ENCODE measurements at regions not wholly inside any gene's neighbourhood (a gene's known extent, or its start where the extent isn't known, plus 50 kb on each side); places are given as distances from the start of the nearest gene placed in this dataset.

DNA sequence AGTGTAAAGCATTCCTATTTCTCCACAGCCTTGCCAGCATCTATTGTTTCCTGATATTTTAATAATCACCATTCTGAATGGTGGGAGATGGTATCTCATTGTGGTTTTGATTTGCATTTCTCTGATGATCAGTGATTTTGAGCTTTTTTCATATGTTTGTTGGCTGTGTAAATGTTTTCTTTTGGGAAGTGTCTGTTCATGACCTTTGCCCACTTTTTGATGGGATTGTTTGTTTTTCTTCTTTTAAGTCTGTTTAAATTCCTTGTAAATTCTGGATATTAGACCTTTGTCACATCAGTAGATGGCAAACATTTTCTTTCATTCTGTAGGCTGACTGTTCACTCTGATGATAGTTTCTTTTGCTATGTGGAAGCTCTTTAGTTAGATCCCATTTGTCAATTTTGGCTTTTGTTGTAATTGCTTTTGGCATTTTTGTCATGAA, 461.5 kb upstream of the GCFC2 start (continued):
- TF ChIP-seq, protein P1, sequence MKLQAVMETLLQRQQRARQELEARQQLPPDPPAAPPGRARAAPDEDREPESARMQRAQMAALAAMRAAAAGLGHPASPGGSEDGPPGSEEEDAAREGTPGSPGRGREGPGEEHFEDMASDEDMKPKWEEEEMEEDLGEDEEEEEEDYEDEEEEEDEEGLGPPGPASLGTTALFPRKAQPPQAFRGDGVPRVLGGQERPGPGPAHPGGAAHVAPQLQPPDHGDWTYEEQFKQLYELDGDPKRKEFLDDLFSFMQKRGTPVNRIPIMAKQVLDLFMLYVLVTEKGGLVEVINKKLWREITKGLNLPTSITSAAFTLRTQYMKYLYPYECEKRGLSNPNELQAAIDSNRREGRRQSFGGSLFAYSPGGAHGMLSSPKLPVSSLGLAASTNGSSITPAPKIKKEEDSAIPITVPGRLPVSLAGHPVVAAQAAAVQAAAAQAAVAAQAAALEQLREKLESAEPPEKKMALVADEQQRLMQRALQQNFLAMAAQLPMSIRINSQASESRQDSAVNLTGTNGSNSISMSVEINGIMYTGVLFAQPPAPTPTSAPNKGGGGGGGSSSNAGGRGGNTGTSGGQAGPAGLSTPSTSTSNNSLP (IDR thresholded peaks at IDR 0.05; ENCODE audit: low read depth, low read length): peak; percentile 90
- TF ChIP-seq, protein P2, sequence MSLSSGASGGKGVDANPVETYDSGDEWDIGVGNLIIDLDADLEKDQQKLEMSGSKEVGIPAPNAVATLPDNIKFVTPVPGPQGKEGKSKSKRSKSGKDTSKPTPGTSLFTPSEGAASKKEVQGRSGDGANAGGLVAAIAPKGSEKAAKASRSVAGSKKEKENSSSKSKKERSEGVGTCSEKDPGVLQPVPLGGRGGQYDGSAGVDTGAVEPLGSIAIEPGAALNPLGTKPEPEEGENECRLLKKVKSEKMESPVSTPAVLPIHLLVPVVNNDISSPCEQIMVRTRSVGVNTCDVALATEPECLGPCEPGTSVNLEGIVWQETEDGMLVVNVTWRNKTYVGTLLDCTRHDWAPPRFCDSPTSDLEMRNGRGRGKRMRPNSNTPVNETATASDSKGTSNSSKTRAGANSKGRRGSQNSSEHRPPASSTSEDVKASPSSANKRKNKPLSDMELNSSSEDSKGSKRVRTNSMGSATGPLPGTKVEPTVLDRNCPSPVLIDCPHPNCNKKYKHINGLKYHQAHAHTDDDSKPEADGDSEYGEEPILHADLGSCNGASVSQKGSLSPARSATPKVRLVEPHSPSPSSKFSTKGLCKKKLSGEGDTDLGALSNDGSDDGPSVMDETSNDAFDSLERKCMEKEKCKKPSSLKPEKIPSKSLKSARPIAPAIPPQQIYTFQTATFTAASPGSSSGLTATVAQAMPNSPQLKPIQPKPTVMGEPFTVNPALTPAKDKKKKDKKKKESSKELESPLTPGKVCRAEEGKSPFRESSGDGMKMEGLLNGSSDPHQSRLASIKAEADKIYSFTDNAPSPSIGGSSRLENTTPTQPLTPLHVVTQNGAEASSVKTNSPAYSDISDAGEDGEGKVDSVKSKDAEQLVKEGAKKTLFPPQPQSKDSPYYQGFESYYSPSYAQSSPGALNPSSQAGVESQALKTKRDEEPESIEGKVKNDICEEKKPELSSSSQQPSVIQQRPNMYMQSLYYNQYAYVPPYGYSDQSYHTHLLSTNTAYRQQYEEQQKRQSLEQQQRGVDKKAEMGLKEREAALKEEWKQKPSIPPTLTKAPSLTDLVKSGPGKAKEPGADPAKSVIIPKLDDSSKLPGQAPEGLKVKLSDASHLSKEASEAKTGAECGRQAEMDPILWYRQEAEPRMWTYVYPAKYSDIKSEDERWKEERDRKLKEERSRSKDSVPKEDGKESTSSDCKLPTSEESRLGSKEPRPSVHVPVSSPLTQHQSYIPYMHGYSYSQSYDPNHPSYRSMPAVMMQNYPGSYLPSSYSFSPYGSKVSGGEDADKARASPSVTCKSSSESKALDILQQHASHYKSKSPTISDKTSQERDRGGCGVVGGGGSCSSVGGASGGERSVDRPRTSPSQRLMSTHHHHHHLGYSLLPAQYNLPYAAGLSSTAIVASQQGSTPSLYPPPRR (CRISPR knock-in tag; IDR thresholded peaks at IDR 0.05; ENCODE audit: borderline replicate concordance): peak; percentile 95
- TF ChIP-seq ERF (CRISPR knock-in tag; IDR thresholded peaks at IDR 0.05) (0 out of 2 replicates have a peak, but pooled peaks have one; percentile 40), DPF2 (CRISPR knock-in tag; IDR thresholded peaks at IDR 0.05; ENCODE audit: borderline replicate concordance, low read depth) (peak; percentile 86), RELA (CRISPR knock-in tag; IDR thresholded peaks at IDR 0.05) (0 out of 2 replicates have a peak, but pooled peaks have one; percentile 39), THAP11 (CRISPR knock-in tag; IDR thresholded peaks at IDR 0.05) (peak; percentile 42; the same call in 1 of the 2 replicates), SIX1 (CRISPR knock-in tag; IDR thresholded peaks at IDR 0.05; ENCODE audit: borderline replicate concordance) (peak; percentile 71; the same call in 1 of the 2 replicates), SALL1 (CRISPR knock-in tag; IDR thresholded peaks at IDR 0.05) (peak; percentile 36; the same call in 1 of the 2 replicates), TGIF2 (CRISPR knock-in tag; IDR thresholded peaks at IDR 0.05) (peak; percentile 70), SAP130 (CRISPR knock-in tag; IDR thresholded peaks at IDR 0.05; ENCODE audit: low read depth) (peak; percentile 66), NKX3-1 (CRISPR knock-in tag; IDR thresholded peaks at IDR 0.05) (peak; percentile 73; the same call in 1 of the 2 replicates), ZNF878 (CRISPR knock-in tag; IDR thresholded peaks at IDR 0.05) (peak; percentile 36; the same call in 1 of the 2 replicates), NR2F1 (CRISPR knock-in tag; IDR thresholded peaks at IDR 0.05) (peak; percentile 63 to 97; a peak in 3 of 4 replicates)
- TF ChIP-seq, protein P3, sequence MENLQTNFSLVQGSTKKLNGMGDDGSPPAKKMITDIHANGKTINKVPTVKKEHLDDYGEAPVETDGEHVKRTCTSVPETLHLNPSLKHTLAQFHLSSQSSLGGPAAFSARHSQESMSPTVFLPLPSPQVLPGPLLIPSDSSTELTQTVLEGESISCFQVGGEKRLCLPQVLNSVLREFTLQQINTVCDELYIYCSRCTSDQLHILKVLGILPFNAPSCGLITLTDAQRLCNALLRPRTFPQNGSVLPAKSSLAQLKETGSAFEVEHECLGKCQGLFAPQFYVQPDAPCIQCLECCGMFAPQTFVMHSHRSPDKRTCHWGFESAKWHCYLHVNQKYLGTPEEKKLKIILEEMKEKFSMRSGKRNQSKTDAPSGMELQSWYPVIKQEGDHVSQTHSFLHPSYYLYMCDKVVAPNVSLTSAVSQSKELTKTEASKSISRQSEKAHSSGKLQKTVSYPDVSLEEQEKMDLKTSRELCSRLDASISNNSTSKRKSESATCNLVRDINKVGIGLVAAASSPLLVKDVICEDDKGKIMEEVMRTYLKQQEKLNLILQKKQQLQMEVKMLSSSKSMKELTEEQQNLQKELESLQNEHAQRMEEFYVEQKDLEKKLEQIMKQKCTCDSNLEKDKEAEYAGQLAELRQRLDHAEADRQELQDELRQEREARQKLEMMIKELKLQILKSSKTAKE (CRISPR knock-in tag; IDR thresholded peaks at IDR 0.05; ENCODE audit: borderline replicate concordance): peak; percentile 46; the same call in 1 of the 2 replicates
- TF ChIP-seq, protein P4, sequence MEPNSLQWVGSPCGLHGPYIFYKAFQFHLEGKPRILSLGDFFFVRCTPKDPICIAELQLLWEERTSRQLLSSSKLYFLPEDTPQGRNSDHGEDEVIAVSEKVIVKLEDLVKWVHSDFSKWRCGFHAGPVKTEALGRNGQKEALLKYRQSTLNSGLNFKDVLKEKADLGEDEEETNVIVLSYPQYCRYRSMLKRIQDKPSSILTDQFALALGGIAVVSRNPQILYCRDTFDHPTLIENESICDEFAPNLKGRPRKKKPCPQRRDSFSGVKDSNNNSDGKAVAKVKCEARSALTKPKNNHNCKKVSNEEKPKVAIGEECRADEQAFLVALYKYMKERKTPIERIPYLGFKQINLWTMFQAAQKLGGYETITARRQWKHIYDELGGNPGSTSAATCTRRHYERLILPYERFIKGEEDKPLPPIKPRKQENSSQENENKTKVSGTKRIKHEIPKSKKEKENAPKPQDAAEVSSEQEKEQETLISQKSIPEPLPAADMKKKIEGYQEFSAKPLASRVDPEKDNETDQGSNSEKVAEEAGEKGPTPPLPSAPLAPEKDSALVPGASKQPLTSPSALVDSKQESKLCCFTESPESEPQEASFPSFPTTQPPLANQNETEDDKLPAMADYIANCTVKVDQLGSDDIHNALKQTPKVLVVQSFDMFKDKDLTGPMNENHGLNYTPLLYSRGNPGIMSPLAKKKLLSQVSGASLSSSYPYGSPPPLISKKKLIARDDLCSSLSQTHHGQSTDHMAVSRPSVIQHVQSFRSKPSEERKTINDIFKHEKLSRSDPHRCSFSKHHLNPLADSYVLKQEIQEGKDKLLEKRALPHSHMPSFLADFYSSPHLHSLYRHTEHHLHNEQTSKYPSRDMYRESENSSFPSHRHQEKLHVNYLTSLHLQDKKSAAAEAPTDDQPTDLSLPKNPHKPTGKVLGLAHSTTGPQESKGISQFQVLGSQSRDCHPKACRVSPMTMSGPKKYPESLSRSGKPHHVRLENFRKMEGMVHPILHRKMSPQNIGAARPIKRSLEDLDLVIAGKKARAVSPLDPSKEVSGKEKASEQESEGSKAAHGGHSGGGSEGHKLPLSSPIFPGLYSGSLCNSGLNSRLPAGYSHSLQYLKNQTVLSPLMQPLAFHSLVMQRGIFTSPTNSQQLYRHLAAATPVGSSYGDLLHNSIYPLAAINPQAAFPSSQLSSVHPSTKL (CRISPR knock-in tag; IDR thresholded peaks at IDR 0.05): peak; percentile 96
